IMR-90 (cell line): ENCODE measurements at regions not wholly inside any gene's neighbourhood (a gene's known extent, or its start where the extent isn't known, plus 50 kb on each side); places are given as distances from the start of the nearest gene placed in this dataset.

Experiments
- ATAC-seq: fragments of 200-7000 bp; cut with Tn5 transposase; 2 replicates; pipeline ENCODE4 v1.9.1; 2020; ENCODE audit warnings: low read depth, mild to moderate bottlenecking, moderate library complexity
- BruUV-seq: library from RNA; stranded (reverse); fragments of 400-500 nt; replicated peaks from 2 replicates; lab custom pipeline; 2021; lab: Mats Ljungman, UMichigan
- CTCF ChIA-PET: fragments of 300-600 bp; formaldehyde crosslinking; extraction: SDS; loops from one replicate; lab custom pipeline; 2021; ENCODE audit warnings: antibody characterized with exemption; lab: Yijun Ruan, JAX
- POLR2A ChIA-PET: fragments of 300-600 bp; sonication (Branson Sonifier 250); formaldehyde crosslinking; loops from one replicate; lab custom pipeline; 2022; ENCODE audit warnings: antibody characterized with exemption; ENCODE audit not compliant: unreplicated experiment; lab: Charles Lee
- DNase-seq: peaks from one replicate; pipeline ENCODE4 v3.0.0; 2013
- H2AFZ ChIP-seq: replicated peaks from 2 replicates; pipeline ENCODE3; 2013; ENCODE audit warnings: low read length, mild to moderate bottlenecking; ENCODE audit not compliant: poor library complexity
- H2AK5ac ChIP-seq: 2 replicates; pipeline ENCODE4 v1.6.1; 2013; ENCODE audit warnings: low read depth, low read length, inconsistent platforms
- H2AK9ac ChIP-seq: replicated peaks from 2 replicates; pipeline ENCODE3; 2013; ENCODE audit warnings: mild to moderate bottlenecking, low read depth, low read length, moderate library complexity; ENCODE audit not compliant: poor library complexity
- H2BK120ac ChIP-seq: 2 replicates; pipeline ENCODE4 v1.6.1; 2013; ENCODE audit warnings: low read depth, low read length, inconsistent platforms
- H2BK15ac ChIP-seq: 3 replicates; pipeline ENCODE4 v1.6.1; 2013; ENCODE audit warnings: low read depth, low read length, inconsistent platforms
- H2BK20ac ChIP-seq: 2 replicates; pipeline ENCODE4 v1.6.1; 2013; ENCODE audit warnings: low read depth, mild to moderate bottlenecking, inconsistent platforms, low read length, moderate library complexity
- H2BK5ac ChIP-seq: 2 replicates; pipeline ENCODE4 v1.6.1; 2013; ENCODE audit warnings: mild to moderate bottlenecking, low read depth, low read length, inconsistent platforms; ENCODE audit not compliant: poor library complexity, severe bottlenecking
- H3K14ac ChIP-seq: replicated peaks from 2 replicates; pipeline ENCODE4 v1.6.1; 2013; ENCODE audit warnings: low read depth, low read length, inconsistent platforms
- H3K18ac ChIP-seq: 2 replicates; pipeline ENCODE4 v1.6.1; 2013; ENCODE audit warnings: low read depth, low read length, control low read depth
- H3K23ac ChIP-seq: 2 replicates; pipeline ENCODE4 v1.6.1; 2013; ENCODE audit warnings: low read depth, low read length, inconsistent platforms
- H3K27ac ChIP-seq: 2 replicates; pipeline ENCODE4 v1.5.1; 2013; ENCODE audit warnings: mild to moderate bottlenecking, control low read depth, low read length; ENCODE audit not compliant: insufficient read depth
- H3K27me3 ChIP-seq: 2 replicates; pipeline ENCODE4 v1.6.1; 2013; ENCODE audit warnings: low read length; ENCODE audit not compliant: control insufficient read depth, insufficient read depth
- H3K36me3 ChIP-seq: 2 replicates; pipeline ENCODE4 v1.6.1; 2013; ENCODE audit warnings: low read length, mixed read lengths; ENCODE audit not compliant: control insufficient read depth, insufficient read depth
- H3K4ac ChIP-seq: 2 replicates; pipeline ENCODE4 v1.6.1; 2013; ENCODE audit warnings: low read depth, low read length, inconsistent platforms
- H3K4me1 ChIP-seq: 2 replicates; pipeline ENCODE4 v1.6.1; 2013; ENCODE audit warnings: low read length, mixed read lengths; ENCODE audit not compliant: control insufficient read depth, insufficient read depth
- H3K4me2 ChIP-seq: 2 replicates; pipeline ENCODE4 v1.6.1; 2013; ENCODE audit warnings: low read depth, mild to moderate bottlenecking, control low read depth, low read length, moderate library complexity
- H3K4me3 ChIP-seq: 2 replicates; pipeline ENCODE4 v1.5.1; 2013; ENCODE audit warnings: low read depth, mild to moderate bottlenecking, control low read depth, low read length, moderate library complexity; ENCODE audit not compliant: insufficient read depth
- H3K56ac ChIP-seq: 2 replicates; pipeline ENCODE4 v1.6.1; 2013; ENCODE audit warnings: low read length, inconsistent platforms; ENCODE audit not compliant: insufficient read depth; ENCODE audit errors: extremely low read depth
- H3K79me1 ChIP-seq, 2 experiments: 2 replicates each; pipeline ENCODE4 v1.6.1; 2013; ENCODE audit warnings: low read length in 2 of 2, inconsistent platforms in 1 of 2, low read depth in 1 of 2
- H3K9ac ChIP-seq: 2 replicates; pipeline ENCODE4 v1.6.1; 2013; ENCODE audit warnings: low read depth, low read length, control low read depth
- H3K9me1 ChIP-seq: 2 replicates; pipeline ENCODE4 v1.6.1; 2013; ENCODE audit warnings: low read length, inconsistent platforms; ENCODE audit not compliant: insufficient read depth
- H3K9me3 ChIP-seq: 2 replicates; pipeline ENCODE4 v1.6.1; 2013; ENCODE audit warnings: low read length; ENCODE audit not compliant: control insufficient read depth, insufficient read depth
- H4K20me1 ChIP-seq: 2 replicates; pipeline ENCODE4 v1.6.1; 2013; ENCODE audit warnings: low read length, inconsistent platforms; ENCODE audit not compliant: insufficient read depth
- H4K5ac ChIP-seq: 2 replicates; pipeline ENCODE4 v1.6.1; 2013; ENCODE audit warnings: mild to moderate bottlenecking, low read depth, low read length, control low read depth
- H4K8ac ChIP-seq, 2 experiments: 2 replicates each; pipeline ENCODE4 v1.6.1; 2013; ENCODE audit warnings: low read depth in 2 of 2, low read length in 2 of 2, control low read depth in 1 of 2, inconsistent platforms in 1 of 2
- H4K91ac ChIP-seq: 2 replicates; pipeline ENCODE4 v1.6.1; 2013; ENCODE audit warnings: low read depth, low read length, inconsistent platforms; ENCODE audit not compliant: insufficient read depth
- BHLHE40 ChIP-seq: fragments of 150-350 bp; IDR thresholded peaks from 2 replicates; pipeline ENCODE4 v1.6.1; 2016; ENCODE audit warnings: mild to moderate bottlenecking, low read depth, low read length
- CEBPB ChIP-seq: IDR thresholded peaks from 2 replicates; pipeline ENCODE4 v1.6.1; 2012; ENCODE audit warnings: low read depth, low read length, improper control_type of control experiment
- CHD1 ChIP-seq: IDR thresholded peaks from 2 replicates; pipeline ENCODE4 v1.6.1; 2012; ENCODE audit warnings: low read depth, low read length, improper control_type of control experiment
- CTCF ChIP-seq: conservative IDR thresholded peaks from 2 replicates; pipeline ENCODE4 v1.5.1; 2012; ENCODE audit warnings: mild to moderate bottlenecking, low read depth, low read length, improper control_type of control experiment
- ELK1 ChIP-seq: fragments of 150-350 bp; IDR thresholded peaks from 2 replicates; pipeline ENCODE4 v1.6.1; 2016; ENCODE audit warnings: low read depth, mild to moderate bottlenecking, low read length, moderate library complexity, borderline replicate concordance
- FOS ChIP-seq: fragments of 150-350 bp; IDR thresholded peaks from 2 replicates; pipeline ENCODE4 v1.6.1; 2016; ENCODE audit warnings: low read depth, low read length
- MAFK ChIP-seq: IDR thresholded peaks from 2 replicates; pipeline ENCODE4 v1.6.1; 2012; ENCODE audit warnings: low read depth, low read length, improper control_type of control experiment
- MAZ ChIP-seq: IDR thresholded peaks from 2 replicates; pipeline ENCODE4 v1.6.1; 2012; ENCODE audit warnings: low read depth, mild to moderate bottlenecking, low read length, improper control_type of control experiment, moderate library complexity, borderline replicate concordance
- MXI1 ChIP-seq: IDR thresholded peaks from 2 replicates; pipeline ENCODE4 v1.6.1; 2012; ENCODE audit warnings: low read depth, mild to moderate bottlenecking, low read length, moderate library complexity, borderline replicate concordance
- NFE2L2 ChIP-seq: fragments of 150-350 bp; IDR thresholded peaks from 2 replicates; pipeline ENCODE4 v1.6.1; 2016; ENCODE audit warnings: low read depth, mild to moderate bottlenecking, low read length
- POLR2A ChIP-seq: IDR thresholded peaks from 2 replicates; pipeline ENCODE4 v1.6.1; 2012; ENCODE audit warnings: mild to moderate bottlenecking, low read depth, low read length
- RAD21 ChIP-seq: IDR thresholded peaks from 2 replicates; pipeline ENCODE4 v1.6.1; 2012; ENCODE audit warnings: low read length, improper control_type of control experiment
- RCOR1 ChIP-seq: IDR thresholded peaks from 2 replicates; pipeline ENCODE4 v1.6.1; 2012; ENCODE audit warnings: mild to moderate bottlenecking, low read length, improper control_type of control experiment; ENCODE audit not compliant: insufficient replicate concordance
- RFX5 ChIP-seq: IDR thresholded peaks from 2 replicates; pipeline ENCODE4 v1.8.0; 2012; ENCODE audit warnings: low read depth, mild to moderate bottlenecking, low read length, moderate library complexity
- SMC3 ChIP-seq: fragments of 150-350 bp; IDR thresholded peaks from 2 replicates; pipeline ENCODE4 v1.6.1; 2016; ENCODE audit warnings: low read depth, mild to moderate bottlenecking, antibody characterized with exemption, low read length, moderate library complexity
- USF2 ChIP-seq: fragments of 150-350 bp; IDR thresholded peaks from 2 replicates; pipeline ENCODE4 v1.6.1; 2017; ENCODE audit warnings: mild to moderate bottlenecking, antibody characterized with exemption, low read length, low read depth
- WGBS, 2 experiments: methylation state at CpG; one replicate each; pipeline versions ENCODE4 v1.1.5 to v1.1.7; 2013; ENCODE audit warnings: missing lambda C conversion rate in 2 of 2; ENCODE audit not compliant: insufficient read length in 1 of 2; ENCODE audit errors: extremely low coverage in 2 of 2; 5-methylcytosine and 5-hydroxymethylcytosine counted together
- dilution Hi-C: fragments of 300-500 bp; cut with HindIII; formaldehyde crosslinking; loops from one replicate; pipeline ENCODE4 v1.14.3; 2018; ENCODE audit warnings: low sequenced_read_pairs; ENCODE audit not compliant: unreplicated experiment
- in situ Hi-C: fragments of 300-500 bp; cut with MboI; formaldehyde crosslinking; loops from 3 replicates; pipeline ENCODE4 v1.14.3; 2019; ENCODE audit warnings: low sequenced_read_pairs, inconsistent platforms, mixed read lengths
- intact Hi-C: fragments of 100-400 bp; cut with micrococcal nuclease; formaldehyde crosslinking; loops from 2 replicates; pipeline ENCODE4 v1.10.0; 2022

DNA sequence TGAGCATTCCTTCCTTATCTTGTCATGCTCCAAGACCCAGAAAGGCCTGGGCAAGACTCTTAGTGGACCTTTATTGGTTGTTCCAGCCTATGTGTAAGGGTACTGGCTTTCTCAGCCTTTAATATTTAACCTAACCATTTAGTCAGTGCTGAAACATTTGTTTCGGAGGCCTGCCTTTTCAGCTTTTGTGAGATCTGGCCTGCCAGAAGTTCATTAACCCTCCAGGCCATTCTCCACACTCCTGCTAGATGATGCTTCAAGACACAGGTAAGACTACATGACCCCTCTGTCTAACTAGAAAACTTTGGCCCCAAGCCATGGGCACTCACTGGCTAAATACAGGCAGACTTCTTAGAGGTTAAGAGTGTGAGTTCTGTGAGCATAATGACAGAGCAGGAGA, 138.4 kb upstream of the ZP4 start:
- no peak overlapping the region for H3K23ac ChIP-seq
- H3K14ac ChIP-seq = no peak overlapping the region
- no peak overlapping the region for H3K4ac ChIP-seq
- H4K91ac ChIP-seq = no peak overlapping the region
- H3K56ac ChIP-seq = no peak overlapping the region
- BruUV-seq = no TSS peak
- no peaks in the 10 kb centered on the region for H3K79me1 ChIP-seq
- H3K27ac ChIP-seq = no peak overlapping the region
- H2AK9ac ChIP-seq = no peak overlapping the region
- intact Hi-C loops = no loop called here
- no peaks in the 10 kb centered on the region for H3K9me1 ChIP-seq
- no peak overlapping the region for H3K9ac ChIP-seq
- in situ Hi-C loops = no loop called here
- H3K27me3 ChIP-seq = no peaks in the 10 kb centered on the region
- no peaks in the 10 kb centered on the region for H3K36me3 ChIP-seq
- H4K20me1 ChIP-seq = no peaks in the 10 kb centered on the region
- no peak overlapping the region for H4K5ac ChIP-seq
- no peaks in the 10 kb centered on the region for H3K4me1 ChIP-seq
- no peak overlapping the region for H4K8ac ChIP-seq
- no peak overlapping the region for H3K4me3 ChIP-seq
- no peak overlapping the region for H2BK120ac ChIP-seq
- no peak overlapping the region for H3K4me2 ChIP-seq
- ATAC-seq = no peak
- H2AK5ac ChIP-seq = no peak overlapping the region
- no peak overlapping the region for H2BK5ac ChIP-seq
- no peak overlapping the region for H2BK15ac ChIP-seq
- DNase-seq = no peak
- dilution Hi-C loops = no loop called here
- H2AFZ ChIP-seq = no peak overlapping the region
- ChIA-PET POLR2A (no interaction called here), CTCF (no interaction called here)
- no peak overlapping the region for H3K18ac ChIP-seq
- H2BK20ac ChIP-seq = no peak overlapping the region
- WGBS, 2 experiments = 20% methylated on average over 1 of the region's 1 CpG; no CpG with 5 or more reads in 1 of the 2 experiments
- peaks cover 3% of the 10 kb centered on the region; the same call in 1 of the 2 replicates for H3K9me3 ChIP-seq
- TF ChIP-seq MAZ = no peak
- TF ChIP-seq CTCF = no peak
- no peak for TF ChIP-seq SMC3
- TF ChIP-seq BHLHE40 = no peak
- no peak for TF ChIP-seq MXI1
- TF ChIP-seq ELK1 = no peak
- no peak for TF ChIP-seq RAD21
- no peak for TF ChIP-seq MAFK
- TF ChIP-seq NFE2L2 = no peak
- TF ChIP-seq RCOR1 = no peak
- no peak for TF ChIP-seq CEBPB
- no peak for TF ChIP-seq FOS
- no peak for TF ChIP-seq POLR2A
- no peak for TF ChIP-seq USF2
- TF ChIP-seq CHD1 = no peak
- no peak for TF ChIP-seq RFX5
